NCI-H1417 (cell line): ENCODE measurements at regions not wholly inside any gene's neighbourhood (a gene's known extent, or its start where the extent isn't known, plus 50 kb on each side); places are given as distances from the start of the nearest gene placed in this dataset.
A peak's percentile ranks its signal among the peaks of the same experiment; 100 is the strongest.
"Not testable (repeated sequence)": the region's sequence is repeated elsewhere in the genome, so short reads cannot be mapped to it uniquely, and the experiment has no call there.

ENCODE experiments used
- DNase-seq, 3 experiments: peaks; one replicate each; lab custom pipeline; 2025; lab: John Stamatoyannopoulos, UW

DNA sequence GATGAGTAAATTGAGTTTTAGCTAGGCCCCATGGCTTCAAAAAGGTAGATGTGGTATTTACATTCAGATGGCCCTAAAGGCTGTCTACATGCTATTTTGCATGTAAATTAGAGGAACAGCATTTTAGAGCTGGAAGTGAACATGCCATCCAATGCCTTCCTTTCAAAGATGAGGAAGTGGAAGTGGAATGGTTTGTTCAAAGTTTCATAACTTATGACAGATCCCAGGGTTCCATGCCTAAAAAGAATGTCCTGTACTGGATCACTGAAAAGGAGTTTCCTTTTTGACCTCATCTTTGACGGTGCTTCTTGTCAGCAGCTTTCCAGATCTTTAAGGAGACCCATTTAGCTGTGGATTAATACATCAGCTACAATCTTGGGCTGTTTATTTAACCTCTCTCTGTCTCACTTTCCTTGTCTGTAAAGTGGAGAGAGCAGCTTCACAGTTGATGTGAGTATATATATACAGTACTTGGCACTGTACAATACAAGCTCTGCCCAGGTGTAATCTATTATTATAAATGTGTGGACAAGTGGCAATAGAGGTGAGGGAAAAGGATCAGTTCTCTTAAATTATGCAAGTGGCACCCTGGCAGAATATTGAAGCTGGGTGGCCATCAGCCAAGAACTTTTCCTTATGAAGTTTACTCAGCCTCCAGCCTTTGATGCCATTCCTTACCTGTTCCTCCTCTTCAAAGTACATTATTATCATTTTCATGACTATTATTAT is 68.7 kb upstream of the GOLGA8B start:
- peak in 1 of 3 experiments; percentile 12 for DNase-seq

GRCh38 chr15:34650177-34650576 is 66.7 kb upstream of the GOLGA8B start:
- no peak for DNase-seq

DNA sequence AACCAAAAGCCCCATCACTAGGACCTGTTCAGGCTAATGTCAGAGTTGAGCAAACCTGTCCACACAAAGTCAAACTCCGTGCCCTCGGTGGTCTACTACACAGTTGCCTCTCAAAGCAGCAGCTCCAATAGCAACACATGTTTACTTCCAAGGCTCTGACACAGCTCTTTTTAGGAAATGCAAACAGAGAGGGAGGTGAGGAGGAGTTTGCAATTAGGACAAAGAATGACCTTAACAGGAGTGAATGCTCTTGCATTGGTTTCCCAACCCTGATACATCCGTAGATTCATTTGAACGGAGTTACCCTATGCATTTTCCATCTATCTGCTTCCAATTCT is 64.8 kb upstream of the GOLGA8B start:
- no peak for DNase-seq

DNA sequence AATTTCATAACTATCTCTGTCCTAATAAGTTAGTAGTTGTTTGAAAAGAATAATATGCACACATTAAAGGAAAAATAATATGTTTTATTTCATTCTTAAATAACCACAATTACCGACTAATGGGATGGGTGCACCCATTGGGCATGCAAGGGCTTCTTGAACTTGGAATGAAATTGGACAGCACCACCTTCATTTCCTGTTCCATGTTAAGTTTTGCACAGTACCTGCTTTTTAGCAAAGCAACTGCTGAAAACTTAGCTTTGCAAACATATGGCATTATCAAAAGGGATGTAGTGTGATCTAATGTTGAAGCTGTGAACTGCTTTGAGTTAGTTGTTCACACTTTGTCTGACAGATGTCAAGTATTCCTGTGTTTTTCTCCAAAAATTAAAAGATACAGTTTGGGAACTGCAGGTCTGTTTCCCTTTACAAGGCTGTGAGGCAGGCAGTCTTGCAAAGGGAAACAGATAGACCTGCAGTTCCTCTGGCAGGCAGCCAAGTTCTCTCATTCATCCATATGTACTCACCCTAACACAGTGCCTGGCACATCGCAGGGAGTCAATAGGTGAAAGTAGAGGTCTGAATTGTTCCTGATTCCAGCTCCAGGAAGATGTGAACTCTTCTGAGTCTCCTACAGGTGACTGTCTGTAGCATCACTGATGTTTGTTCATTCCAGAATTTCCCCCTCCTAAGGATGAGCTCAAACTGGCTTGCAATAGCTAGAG is 64.3 kb upstream of the GOLGA8B start:
- peak in 1 of 3 experiments; percentile 40 for DNase-seq

DNA sequence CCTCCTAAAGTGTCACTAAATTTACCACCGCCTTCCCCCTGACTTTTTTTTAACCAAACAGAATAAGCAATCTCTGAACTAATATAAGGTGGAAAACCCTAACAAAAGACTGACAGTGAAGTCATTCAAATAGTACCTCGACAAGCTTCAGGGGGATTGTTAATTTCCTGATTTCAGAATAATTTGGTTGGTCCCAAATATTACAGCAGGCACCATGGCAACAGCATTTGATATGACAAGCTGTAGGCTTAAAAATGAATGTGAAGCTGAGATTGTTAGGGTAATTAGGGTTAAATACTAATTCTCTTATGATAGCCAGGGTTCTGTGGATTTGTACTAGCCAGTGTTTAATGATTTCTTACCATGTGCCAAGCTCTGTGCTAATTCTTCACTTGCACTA is 63.5 kb upstream of the GOLGA8B start:
- no peak for DNase-seq

DNA sequence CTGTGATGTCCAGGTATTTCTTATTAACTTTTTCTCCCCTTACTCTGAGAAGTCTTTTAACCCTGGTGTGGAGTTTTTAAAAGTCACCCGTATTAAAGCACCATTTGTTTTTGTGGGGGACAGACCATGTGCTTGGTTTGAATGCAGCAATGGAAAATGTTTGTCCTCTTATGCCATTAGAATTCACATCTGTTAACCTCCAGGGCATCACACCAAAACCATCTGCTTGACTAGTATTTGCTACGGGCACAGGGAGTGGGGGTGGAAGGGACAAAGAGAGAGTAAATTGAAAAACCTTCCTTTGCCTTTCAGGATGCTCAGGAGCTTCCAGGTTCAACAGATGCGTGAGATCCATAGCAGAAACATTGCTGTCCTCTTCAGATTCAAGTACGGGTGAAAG is 61.4 kb upstream of the GOLGA8B start:
- no peak for DNase-seq

DNA sequence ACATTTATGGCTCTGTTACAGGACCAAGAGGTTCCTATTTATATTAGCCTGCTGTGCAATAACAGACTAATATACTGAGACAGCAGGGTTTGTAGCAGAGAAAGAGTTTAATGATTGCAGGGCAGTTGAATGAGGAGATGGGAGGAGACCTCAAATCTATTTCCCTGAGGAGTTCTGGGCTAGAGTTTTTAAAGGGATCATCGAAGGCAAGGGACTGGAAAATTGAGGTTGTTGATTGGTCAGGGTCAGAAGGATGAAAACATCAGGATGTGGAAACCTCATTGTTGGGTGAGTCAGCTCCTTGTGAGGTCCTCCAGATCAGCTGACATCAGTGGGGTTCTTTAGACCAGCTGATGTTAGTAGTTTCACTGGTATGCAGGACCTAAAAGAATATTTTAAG is 60.6 kb upstream of the GOLGA8B start:
- DNase-seq = no peak

- DNase-seq = no peak
Observed at GRCh38 chr15:34642247-34642646, 58.8 kb upstream of the GOLGA8B start.

- DNase-seq = no peak
Observed at GRCh38 chr15:34640661-34641060, 57.2 kb upstream of the GOLGA8B start.

GRCh38 chr15:34637305-34637704 is 53.9 kb upstream of the GOLGA8B start:
- DNase-seq = no peak

DNA sequence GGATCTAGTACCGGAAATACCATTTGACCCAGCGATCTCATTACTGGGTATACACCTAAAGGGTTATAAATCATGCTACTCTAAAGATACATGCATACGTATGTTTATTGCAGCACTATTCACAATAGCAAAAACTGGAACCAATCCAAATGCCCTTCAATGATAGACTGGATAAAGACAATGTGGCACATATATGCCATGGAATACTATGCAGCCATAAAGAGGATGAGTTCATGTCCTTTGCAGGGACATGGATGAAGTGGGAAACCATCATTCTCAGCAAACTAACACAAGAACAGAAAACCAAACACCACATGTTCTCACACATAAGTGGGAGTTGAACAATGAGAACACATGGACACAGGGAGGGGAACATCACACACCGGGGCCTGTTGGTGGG is 50.2 kb upstream of the GOLGA8B start:
- DNase-seq = not testable (repeated sequence)
